SKM-1 treated with dmso at 0.1 percent for 144 hours (cell line): ENCODE measurements at regions not wholly inside any gene's neighbourhood (a gene's known extent, or its start where the extent isn't known, plus 50 kb on each side); places are given as distances from the start of the nearest gene placed in this dataset.

Experiments used
- DNase-seq: peaks from one replicate; lab custom pipeline; 2025; ENCODE audit not compliant: unreplicated experiment; lab: John Stamatoyannopoulos, UW

GRCh38 chr14:87879389-87879788 is 113.6 kb downstream of the GALC start:
- DNase-seq, result no peak

GRCh38 chr14:87878959-87879358 is 114.0 kb downstream of the GALC start:
- no peak for DNase-seq

GRCh38 chr14:87877877-87878276 is 115.1 kb downstream of the GALC start:
- DNase-seq, result no peak

GRCh38 chr14:87874676-87875075 is 118.3 kb downstream of the GALC start:
- DNase-seq, result no peak

- no peak for DNase-seq
Observed at GRCh38 chr14:87873741-87874140, 119.2 kb downstream of the GALC start.

GRCh38 chr14:87869619-87870583 is 123.1 kb downstream of the GALC start:
- no peak for DNase-seq

GRCh38 chr14:87868920-87869319 is 124.1 kb downstream of the GALC start:
- no peak for DNase-seq

- no peak for DNase-seq
Observed at GRCh38 chr14:87866116-87866515, 126.9 kb downstream of the GALC start.

- DNase-seq, result no peak
Observed at GRCh38 chr14:87864356-87865270, 128.4 kb downstream of the GALC start.

GRCh38 chr14:87863047-87863446 is 129.9 kb downstream of the GALC start:
- DNase-seq, result no peak

- DNase-seq, result no peak
Observed at GRCh38 chr14:87852107-87852506, 140.9 kb downstream of the GALC start.

- no peak for DNase-seq
Observed at GRCh38 chr14:87851190-87851589, 141.8 kb downstream of the GALC start.

GRCh38 chr14:87847216-87847755 is 145.7 kb downstream of the GALC start:
- DNase-seq, result no peak

- DNase-seq, result no peak
Observed at GRCh38 chr14:87840906-87841305, 152.1 kb downstream of the GALC start.

- no peak for DNase-seq
Observed at GRCh38 chr14:87838931-87839330, 154.1 kb downstream of the GALC start.

- DNase-seq, result no peak
Observed at GRCh38 chr14:87837296-87837695, 155.7 kb downstream of the GALC start.

GRCh38 chr14:87834594-87834993 is 158.4 kb downstream of the GALC start:
- DNase-seq, result no peak

GRCh38 chr14:87833026-87833425 is 160.0 kb downstream of the GALC start:
- DNase-seq, result no peak

- no peak for DNase-seq
Observed at GRCh38 chr14:87830443-87831096, 162.4 kb downstream of the GALC start.

- no peak for DNase-seq
Observed at GRCh38 chr14:87829543-87829942, 163.4 kb downstream of the GALC start.

- DNase-seq, result no peak
Observed at GRCh38 chr14:87824266-87824665, 168.7 kb downstream of the GALC start.
